ENCODE measurements at regions not wholly inside any gene's neighbourhood (a gene's known extent, or its start where the extent isn't known, plus 50 kb on each side); places are given as distances from the start of the nearest gene placed in this dataset.

- DNase-seq = no peak
Measured at GRCh38 chr12:97989366-97989940, 525.9 kb upstream of the TMPO start.

- no peak for DNase-seq
Measured at GRCh38 chr12:97994746-97995484, 520.5 kb upstream of the TMPO start.

GRCh38 chr12:97995559-97995958, 519.8 kb upstream of the TMPO start:
- DNase-seq = no peak

GRCh38 chr12:98001430-98001829, 514.0 kb upstream of the TMPO start:
- no peak for DNase-seq

GRCh38 chr12:98002887-98003493, 512.4 kb upstream of the TMPO start:
- no peak for DNase-seq

- DNase-seq = no peak
Measured at GRCh38 chr12:98007963-98008362, 507.4 kb upstream of the TMPO start.

GRCh38 chr12:98013560-98013959, 501.8 kb upstream of the TMPO start:
- no peak for DNase-seq

- DNase-seq = no peak
Measured at GRCh38 chr12:98018836-98019235, 496.6 kb upstream of the TMPO start.

- DNase-seq = no peak
Measured at GRCh38 chr12:98020376-98020775, 495.0 kb upstream of the TMPO start.

- DNase-seq = no peak
Measured at GRCh38 chr12:98022961-98023360, 492.4 kb upstream of the TMPO start.

- DNase-seq = no peak
Measured at GRCh38 chr12:98037401-98038140, 477.8 kb upstream of the TMPO start.

GRCh38 chr12:98042668-98043067, 472.7 kb upstream of the TMPO start:
- no peak for DNase-seq

- no peak for DNase-seq
Measured at GRCh38 chr12:98045395-98045794, 470.0 kb upstream of the TMPO start.

GRCh38 chr12:98048326-98048725, 467.1 kb upstream of the TMPO start:
- no peak for DNase-seq

GRCh38 chr12:98053202-98053601, 462.2 kb upstream of the TMPO start:
- no peak for DNase-seq

GRCh38 chr12:98057701-98058100, 457.7 kb upstream of the TMPO start:
- no peak for DNase-seq

- no peak for DNase-seq
Measured at GRCh38 chr12:98058213-98058612, 457.2 kb upstream of the TMPO start.

- no peak for DNase-seq
Measured at GRCh38 chr12:98058838-98059237, 456.6 kb upstream of the TMPO start.

GRCh38 chr12:98059659-98060343, 455.6 kb upstream of the TMPO start:
- DNase-seq = no peak

- DNase-seq = no peak
Measured at GRCh38 chr12:98060411-98060810, 455.0 kb upstream of the TMPO start.

GRCh38 chr12:98062464-98063245, 452.7 kb upstream of the TMPO start:
- DNase-seq = no peak

- no peak for DNase-seq
Measured at GRCh38 chr12:98064501-98064900, 450.9 kb upstream of the TMPO start.
